HG03135 (cell line): ENCODE measurements at regions not wholly inside any gene's neighbourhood (a gene's known extent, or its start where the extent isn't known, plus 50 kb on each side); places are given as distances from the start of the nearest gene placed in this dataset.
"Not testable (repeated sequence)": the region's sequence is repeated elsewhere in the genome, so short reads cannot be mapped to it uniquely, and the experiment has no call there.

Experiments used
- ATAC-seq: cut with Tn5 transposase; IDR thresholded peaks from one replicate; pipeline ENCODE4 v1.9.1; 2021; ENCODE audit warnings: mild to moderate bottlenecking, moderate library complexity; ENCODE audit not compliant: unreplicated experiment

DNA sequence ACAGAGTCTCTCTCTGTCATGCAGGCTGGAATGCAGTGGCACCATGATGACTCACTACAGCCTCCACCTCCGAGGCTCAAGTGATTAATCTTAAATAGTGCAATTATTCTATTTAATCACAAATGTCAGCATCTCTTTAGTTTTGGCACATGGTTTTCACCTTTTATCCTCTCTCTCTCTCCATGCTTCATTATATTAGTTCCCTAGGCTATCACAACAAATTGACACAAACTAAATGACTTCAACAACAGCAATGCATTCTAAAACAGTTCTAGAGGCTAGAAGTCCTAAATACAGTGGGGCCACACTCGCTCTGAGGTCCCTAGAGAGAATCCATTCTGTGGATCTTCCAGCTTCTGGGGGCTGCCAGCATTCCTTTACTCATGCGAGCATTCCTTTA, 178.2 kb upstream of the ZNG1F start:
- ATAC-seq: not testable (repeated sequence)

DNA sequence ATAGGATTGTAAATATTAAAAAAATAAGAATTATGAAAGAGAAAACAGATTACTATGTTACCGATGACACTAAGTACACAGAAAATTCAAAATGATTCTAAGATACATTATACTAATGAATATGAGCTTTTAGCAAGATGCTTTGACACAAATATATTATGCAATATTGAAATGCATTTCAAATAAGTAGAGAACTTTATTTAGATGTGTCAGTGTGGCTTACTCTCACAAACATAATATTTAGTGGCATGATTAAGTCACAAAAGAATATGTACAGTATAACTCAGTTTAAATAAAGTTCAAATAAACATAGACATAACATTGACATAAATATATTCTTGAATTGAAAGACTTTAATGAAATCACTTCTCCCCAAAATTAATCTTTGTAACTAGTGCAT, 172.7 kb upstream of the ZNG1F start:
- not testable (repeated sequence) for ATAC-seq

DNA sequence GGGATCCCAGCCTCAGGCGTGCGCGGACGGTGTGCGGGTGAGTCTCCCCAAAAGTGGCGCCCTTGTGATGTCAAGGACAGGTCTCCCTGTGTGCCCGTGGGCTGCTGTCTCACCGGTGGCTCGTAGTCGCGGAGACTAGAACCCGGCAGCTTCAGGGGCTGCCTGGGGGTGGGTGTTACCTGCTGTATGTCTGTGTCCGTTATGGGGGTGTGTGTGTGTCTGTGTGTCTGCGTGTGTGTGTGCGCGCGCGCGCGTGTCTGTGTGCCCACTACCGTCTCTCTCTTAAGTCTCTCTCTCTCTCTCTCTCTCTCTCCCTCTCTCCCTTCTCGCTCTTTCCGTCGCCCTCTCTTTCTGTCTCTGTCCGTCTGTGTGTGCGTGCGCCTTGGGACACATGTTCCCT, 170.0 kb upstream of the ZNG1F start:
- ATAC-seq: not testable (repeated sequence)

DNA sequence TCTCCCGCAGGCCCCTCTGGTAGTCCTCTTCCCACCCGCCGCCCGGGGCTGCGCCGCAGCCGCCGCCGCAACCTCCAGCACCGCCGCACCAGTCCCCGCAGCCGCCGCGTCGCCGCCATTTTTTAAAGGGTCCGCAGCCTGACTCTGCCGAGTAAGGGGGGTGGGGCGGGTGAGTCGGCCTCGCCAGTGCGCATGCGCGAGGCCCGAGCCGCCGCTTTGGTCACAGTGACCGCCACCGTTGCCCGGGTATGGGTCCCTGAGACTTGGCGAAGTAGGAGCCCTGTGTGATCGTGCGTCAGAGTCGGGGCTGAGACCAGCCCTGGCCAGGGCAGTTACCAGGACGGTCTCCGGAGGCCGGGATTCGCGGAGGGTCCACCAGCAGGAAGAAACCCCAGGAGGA, 169.6 kb upstream of the ZNG1F start:
- not testable (repeated sequence) for ATAC-seq

DNA sequence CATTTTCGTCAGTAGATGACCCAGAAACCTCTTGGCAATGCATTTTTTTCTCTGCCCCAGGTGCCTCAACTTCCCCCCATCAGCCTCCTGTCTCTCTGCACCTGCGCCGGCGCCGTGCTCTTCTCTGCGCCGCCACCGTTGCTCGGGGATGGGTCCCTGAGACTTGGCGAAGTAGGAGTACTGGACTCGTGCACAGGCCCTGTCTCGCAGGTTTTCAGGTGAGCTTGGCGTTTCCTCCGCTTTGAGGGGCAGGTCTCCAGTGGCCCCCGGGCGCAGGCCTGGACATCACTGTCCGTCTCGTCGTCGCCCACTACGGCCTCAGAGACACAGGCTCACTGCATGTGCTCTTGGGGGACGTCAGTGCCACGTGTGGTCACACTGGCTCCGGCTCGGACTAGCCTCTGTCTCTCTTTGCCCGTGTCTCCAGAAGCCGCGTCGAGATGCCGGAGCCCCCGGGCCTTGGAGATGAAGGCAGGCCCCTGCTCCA, 168.8 kb upstream of the ZNG1F start:
- ATAC-seq: not testable (repeated sequence)

DNA sequence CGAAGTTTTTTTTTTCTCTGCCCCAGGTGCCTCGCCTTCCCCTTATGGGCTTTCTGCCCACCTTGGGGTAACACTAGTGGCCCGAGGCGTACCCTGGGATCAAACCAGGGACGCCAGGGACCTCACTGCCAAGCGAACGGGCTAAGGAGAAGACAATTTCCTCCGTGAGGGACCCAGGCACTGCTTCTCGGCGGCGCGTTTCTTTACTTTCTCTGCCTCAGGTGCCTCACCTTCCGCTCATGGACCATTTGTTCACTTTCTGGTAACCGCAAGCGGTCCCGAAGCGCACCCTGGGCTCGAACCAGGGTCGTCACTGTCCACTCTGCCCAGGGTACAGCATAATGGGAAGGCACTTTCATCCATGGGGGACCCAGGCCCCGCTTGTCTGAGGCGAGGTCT, 168.2 kb upstream of the ZNG1F start:
- not testable (repeated sequence) for ATAC-seq

DNA sequence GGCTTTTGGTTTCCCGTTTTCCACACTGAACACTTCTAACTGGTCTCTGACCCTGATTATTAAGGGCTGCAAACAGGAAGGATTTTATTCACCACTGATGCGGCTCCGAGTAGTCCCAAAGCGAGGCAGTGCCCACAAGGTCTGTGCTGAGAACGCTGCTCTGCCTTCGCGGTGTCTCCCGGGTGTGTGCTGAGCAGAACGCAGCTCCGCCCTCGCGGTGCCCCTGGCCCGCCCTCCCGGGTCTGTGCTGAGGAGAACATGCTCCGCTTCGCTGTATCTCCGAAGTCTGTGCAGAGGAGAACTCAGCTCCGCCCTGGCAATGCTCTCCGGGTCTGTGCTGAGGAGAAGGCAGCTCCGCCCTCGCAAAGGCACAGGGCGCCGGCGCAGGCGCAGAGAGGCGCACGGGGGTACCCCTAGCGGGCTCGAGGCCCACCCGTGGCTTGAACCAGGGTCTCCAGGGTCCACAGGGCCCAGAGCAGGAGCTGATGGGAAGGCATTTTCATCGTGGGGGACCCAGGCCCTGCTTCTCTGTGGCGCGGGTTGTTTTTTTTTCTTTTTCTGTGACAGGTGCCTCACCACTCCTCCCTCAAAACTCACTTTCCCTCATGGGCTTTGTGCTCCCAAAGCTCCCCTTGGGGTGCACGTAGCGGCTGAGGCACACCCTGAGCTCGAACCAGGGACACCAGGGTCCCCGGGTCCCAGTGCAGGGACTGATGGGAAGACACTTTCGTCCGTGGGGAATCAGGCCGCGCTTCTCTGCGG, 167.7 kb upstream of the ZNG1F start:
- not testable (repeated sequence) for ATAC-seq

DNA sequence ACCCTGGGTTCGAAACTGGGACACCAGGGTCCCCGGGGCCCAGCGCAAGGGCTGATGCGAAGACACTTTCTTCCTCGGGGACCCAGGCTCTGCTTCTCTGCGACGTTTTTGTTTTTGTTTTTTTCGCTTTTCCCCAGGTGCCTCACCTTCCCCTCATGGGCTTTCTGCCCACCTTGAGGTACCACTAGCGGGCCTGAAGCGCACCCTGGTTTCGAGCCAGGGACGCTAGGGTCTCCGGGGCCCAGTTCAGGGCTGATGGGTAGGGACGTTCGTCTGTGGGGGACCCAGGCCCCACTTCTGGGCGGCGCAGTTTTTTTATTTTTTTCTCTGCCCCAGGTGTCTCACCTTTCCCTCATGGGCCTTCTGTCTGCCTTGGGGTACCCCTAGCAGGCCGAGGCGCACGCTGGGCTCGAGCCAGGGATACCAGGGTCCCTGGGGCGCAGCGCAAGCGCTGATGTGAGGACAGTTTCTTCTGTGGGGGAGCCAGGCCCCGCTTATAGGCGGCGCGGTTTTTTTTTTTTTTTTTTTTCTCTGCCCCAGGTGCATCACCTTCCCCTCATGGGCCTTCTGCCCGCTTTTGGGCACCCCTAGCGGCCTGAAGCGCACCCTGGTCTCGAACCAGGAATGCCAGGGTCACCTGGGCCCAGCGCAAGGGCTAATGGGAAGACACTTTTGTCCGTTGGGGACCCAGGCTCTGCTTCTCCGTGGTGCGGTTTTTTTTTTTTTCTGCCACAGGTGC, 166.8 kb upstream of the ZNG1F start:
- not testable (repeated sequence) for ATAC-seq

DNA sequence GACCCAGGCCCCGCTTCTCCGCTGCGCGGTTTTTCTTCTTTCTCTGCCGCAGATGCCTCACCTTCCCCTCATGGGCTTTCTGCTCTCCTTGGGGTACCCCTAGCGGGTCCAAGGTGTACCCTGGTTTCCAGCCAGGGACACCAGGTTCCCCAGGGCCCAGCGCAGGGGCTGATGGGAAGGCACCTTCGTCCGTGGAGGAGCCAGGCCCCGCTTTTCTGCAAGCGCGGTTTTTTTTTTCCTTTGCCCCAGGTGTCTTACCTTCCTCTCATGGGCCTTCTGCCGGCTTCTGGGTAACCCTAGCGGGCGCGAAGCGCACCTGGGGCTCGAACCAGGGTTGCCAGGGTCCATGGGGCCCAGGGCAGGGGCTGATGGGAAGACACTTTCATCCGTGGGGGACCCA, 165.9 kb upstream of the ZNG1F start:
- not testable (repeated sequence) for ATAC-seq

DNA sequence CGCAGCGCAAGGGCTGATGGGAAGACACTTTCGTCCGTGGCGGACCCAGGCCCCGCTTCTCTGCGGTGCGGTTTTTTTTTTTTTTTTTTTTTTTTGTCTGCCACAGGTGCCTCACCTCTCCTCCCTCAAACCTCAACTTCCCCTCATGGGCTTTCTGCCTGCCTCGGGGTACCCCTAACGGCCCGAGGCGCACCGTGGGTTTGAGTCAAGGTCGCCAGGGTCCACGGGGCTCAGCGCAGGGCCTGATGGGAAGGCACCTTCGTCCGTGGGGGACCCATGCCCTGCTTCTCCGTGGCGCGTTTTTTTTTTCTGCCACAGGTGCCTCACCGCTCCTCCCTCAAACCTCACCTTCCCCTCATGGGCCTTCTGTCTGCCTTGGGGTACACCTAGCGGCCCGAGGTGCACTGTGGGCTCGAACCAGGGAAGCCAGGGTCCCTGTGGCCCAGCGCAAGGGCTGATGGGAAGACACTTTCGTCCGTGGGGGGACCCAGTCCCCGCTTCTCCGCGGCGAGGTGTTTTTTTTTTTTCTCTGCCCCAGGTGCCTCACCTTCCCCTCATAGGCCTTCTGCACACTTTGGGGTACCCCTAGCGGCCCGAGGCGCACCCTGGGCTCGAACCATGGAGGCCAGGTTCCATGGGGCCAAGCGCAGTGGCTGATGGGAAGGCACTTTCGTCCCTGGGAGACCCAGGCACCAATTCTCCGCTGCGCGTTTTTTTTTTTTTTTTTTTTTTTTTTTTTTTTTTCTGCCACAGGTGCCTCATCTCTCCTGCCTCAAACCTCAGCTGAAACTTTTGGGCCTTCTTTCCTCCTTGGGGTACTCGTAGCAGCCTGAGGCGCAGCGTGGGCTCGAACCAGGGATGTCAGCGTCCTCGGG, 165.2 kb upstream of the ZNG1F start:
- not testable (repeated sequence) for ATAC-seq

DNA sequence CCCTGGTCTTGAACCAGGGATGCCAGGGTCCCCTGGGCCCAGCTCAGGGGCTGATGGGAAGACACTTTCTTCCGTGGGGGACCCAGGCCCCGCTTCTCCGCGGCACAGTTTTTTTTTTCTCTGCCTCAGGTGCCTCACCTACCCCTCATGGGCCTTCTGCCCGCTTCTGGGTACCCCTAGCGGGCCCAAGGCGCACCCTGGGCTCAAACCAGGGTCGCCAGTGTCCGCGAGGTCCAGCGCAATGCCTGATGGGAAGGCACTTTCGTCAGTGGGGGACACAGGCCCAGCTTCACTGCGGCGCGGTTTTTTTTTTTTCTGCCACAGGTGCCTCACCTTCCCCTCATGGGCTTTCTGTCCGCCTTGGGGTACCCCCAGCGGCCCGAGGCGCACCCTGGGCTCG, 163.9 kb upstream of the ZNG1F start:
- ATAC-seq: not testable (repeated sequence)

DNA sequence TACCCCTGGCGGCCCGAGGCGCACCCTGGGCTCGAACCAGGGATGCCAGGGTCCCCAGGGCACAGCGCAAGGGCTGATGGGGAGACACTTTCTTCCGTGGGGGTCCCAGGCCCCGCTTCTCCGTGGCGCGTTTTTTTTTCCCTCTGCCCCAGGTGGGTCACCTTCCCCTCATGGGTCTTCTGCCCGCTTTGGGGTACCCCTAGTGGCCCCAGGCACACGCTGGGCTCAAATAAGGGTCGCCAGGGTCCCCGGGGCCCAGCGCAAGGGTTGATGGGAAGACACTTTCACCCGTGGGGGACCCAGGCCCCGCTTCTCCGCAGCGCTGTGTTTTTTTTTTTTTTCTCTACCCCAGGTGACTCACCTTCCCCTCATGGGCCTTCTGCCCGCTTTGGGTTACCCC, 163.3 kb upstream of the ZNG1F start:
- not testable (repeated sequence) for ATAC-seq

DNA sequence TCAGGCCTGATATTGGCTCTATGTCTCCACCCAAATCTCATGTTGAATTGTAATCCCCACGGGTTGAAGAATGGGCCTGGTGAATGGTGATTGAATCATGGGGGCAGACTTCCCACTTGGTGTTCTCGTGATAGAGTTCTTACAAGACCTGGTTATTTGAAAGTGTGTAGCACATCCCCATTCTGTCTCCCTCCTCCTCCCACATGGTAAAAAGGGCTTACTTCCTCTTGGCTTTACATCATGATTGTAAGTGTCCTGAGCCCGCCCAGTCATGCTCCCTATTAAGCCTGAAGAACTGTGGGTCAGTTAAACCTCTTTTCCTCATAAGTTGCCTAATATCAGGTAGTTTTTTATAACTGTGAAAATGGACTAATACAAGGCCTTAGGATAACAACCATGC, 158.8 kb upstream of the ZNG1F start:
- ATAC-seq: not testable (repeated sequence)

DNA sequence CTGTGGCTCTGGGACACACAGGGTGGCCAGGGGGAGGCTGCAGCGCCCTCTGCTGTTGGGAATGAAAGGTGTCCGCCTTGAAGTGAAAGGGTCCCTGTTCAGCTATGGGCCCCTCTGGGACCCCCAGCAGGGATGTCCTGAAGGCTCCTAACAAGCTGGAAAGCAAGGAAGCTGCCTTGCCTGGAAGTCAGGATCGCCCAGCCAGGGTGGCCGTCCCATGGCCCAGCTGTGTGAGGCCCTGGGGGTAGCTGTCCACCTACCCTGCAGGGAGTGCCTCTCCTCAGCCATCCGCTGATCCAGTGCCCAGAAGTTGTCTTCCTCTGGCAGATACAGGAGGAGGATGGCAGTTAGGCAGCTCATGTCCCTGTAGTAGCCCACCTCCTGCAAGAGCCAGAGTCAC, 143.4 kb upstream of the ZNG1F start:
- not testable (repeated sequence) for ATAC-seq

DNA sequence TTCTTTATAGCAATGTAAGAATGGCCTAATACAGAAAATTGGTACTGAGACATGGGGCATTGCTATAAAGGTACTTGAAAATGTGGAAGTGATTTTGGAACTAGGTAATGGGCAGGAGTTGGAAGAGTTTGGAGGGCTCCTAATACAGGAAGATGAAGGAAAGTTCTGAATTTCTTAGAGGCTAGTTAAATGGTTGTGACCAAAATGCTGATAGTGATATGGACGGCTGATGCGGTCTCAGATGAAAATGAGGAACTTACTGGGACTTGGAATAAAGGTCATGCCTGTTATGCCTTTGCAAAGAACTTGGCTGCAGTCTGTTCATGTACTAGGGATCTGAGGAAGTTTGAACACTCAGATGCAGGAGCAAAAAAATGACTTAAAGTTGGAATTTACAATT, 132.2 kb upstream of the ZNG1F start:
- not testable (repeated sequence) for ATAC-seq

DNA sequence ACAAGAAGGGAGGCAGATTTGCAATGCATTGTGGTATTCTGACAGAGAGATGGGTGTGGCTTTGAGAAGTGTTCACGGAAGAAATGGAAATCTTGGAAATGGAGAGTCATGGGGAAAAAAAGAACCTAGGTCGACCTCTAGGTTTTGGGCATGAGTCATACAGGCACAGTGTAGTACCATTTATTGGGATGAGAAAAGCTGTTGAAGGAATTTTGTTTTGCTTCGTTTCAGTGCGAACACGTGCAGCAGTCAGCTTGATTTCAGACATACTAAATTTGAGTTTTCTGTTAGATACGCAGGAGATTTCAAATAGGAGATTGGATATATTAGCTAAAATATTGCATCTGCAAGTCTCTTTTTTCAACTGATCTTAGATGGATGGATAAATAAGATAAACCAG, 119.8 kb upstream of the ZNG1F start:
- not testable (repeated sequence) for ATAC-seq

DNA sequence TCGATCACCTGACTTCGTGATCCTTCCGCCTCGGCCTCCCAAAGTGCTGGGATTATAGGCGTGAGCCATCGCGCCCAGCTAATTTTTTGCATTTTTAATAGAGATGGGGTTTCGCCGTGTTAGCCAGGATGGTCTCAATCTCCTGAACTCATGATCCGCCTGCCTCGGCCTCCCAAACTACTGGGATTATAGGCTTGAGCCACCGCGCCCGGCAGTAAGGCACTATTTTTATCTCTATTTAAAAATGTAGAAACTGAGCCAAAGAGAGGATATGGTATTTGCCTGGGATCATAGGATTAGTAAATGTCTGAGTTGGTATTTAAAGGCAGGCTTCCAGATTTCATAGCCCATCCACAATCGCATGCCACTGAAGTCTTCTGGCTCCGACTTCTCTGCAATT, 96.6 kb upstream of the ZNG1F start:
- ATAC-seq: not testable (repeated sequence)

DNA sequence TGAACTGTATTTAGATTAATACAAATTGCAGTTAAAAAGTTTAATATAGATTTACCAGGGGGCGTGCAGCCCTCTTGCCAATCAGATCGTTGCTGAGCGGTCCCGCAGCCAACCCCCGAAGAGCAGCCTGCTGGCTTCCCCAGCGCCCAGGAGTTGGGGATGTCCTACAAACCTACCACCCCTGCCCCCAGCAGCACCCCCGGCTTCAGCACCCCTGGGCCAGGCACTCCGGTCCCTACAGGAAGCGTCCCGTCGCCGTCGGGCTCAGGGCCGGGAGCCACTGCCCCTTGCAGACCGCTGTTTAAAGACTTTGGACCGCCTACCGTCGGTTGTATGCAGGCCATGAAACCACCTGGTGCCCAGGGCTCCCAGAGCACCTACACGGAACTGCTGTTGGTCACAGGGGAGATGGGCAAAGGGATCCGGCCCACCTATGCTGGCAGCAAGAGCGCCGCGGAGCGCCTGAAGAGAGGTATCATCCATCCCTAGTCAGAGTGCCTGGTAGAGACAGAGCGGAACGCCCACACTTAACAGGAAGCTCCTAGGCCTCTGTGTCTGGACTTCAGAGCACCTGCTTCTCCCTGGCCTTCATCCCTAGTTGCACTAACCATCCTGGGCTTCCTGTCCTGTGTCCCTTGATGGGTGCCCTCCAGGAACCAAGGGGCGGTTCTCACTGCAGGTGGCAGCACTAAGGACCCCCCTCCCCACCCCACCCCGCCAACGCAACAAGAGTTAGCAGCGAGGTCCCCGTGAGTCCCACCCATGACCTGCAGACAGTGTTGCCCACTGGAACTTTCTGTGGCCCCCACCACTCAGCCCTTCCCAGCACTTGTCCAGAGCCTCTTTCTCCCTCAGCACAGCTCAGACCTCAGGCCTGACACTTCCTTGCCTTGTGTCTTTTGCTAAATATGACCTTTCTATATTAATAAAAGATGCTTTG, 91.5 kb upstream of the ZNG1F start:
- not testable (repeated sequence) for ATAC-seq

DNA sequence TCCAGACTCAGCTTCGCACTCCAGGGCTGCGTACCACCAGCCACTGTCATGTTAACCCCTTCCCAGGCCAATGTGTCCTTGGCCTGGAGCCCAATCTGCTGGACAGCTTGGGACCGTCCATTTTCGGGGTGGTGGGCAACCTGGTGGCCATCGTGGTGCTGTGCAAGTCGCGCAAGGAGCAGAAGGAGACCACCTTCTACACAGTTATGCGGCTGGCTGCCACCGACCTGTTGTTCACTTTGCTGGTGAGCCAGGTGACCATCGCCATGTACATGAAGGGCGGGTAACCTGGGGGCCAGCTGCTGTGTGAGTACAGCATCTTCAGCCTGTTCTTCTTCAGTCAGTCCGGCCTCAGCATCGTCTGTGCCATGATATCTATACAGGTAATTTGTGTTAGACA, 90.3 kb upstream of the ZNG1F start:
- not testable (repeated sequence) for ATAC-seq

DNA sequence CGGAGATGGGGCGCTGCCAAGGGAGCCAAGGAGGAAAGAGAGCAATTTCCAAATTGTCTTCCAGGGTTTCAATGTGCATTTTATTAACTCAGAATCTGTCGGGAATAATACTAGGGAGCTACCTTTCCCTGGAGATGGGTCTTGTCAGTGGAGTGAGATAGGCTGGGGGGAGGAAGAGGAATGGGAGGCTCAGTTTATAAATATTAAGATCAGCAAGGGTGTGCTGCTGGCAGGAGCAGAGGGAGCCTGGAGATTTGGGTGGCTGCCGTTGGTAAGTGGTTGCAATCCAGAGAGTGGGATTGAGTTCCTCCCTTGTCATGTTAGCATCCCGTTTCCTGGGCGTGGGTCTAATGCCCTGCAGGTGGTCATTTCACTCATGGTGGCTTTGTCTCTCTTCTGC, 89.9 kb upstream of the ZNG1F start:
- not testable (repeated sequence) for ATAC-seq
